HFF-Myc (cell line): ENCODE measurements at regions not wholly inside any gene's neighbourhood (a gene's known extent, or its start where the extent isn't known, plus 50 kb on each side); places are given as distances from the start of the nearest gene placed in this dataset.

Source experiments
- DNase-seq: peaks from one replicate; pipeline ENCODE4 v3.0.0-alpha.2; 2011; ENCODE audit warnings: low read depth; ENCODE audit errors: extremely low read depth
- H3K4me3 ChIP-seq: replicated peaks from 2 replicates; pipeline ENCODE4 v1.5.1; 2011; ENCODE audit warnings: low read depth, mild to moderate bottlenecking, control low read depth, low read length
- CTCF ChIP-seq: IDR thresholded peaks from 2 replicates; pipeline ENCODE4 v1.5.1; 2012; ENCODE audit warnings: mild to moderate bottlenecking, low read depth, low read length, control low read depth; ENCODE audit errors: missing control alignments

- DNase-seq = no peak
- H3K4me3 ChIP-seq = no peak overlapping the region
- TF ChIP-seq CTCF = no peak
These were observed 702.7 kb downstream of the MED13L start for GRCh38 chr12:115574826-115575225.

GRCh38 chr12:115572440-115572839 lies 705.1 kb downstream of the MED13L start:
- DNase-seq = no peak
- no peak for TF ChIP-seq CTCF
- H3K4me3 ChIP-seq = no peak overlapping the region

- no peak for TF ChIP-seq CTCF
- no peak overlapping the region for H3K4me3 ChIP-seq
- no peak for DNase-seq
These were observed 706.0 kb downstream of the MED13L start for GRCh38 chr12:115571446-115571845.

GRCh38 chr12:115571027-115571426 lies 706.5 kb downstream of the MED13L start:
- DNase-seq = no peak
- no peak for TF ChIP-seq CTCF
- H3K4me3 ChIP-seq = no peak overlapping the region

GRCh38 chr12:115570069-115570777 lies 707.3 kb downstream of the MED13L start:
- H3K4me3 ChIP-seq = no peak overlapping the region
- no peak for TF ChIP-seq CTCF
- DNase-seq = no peak

GRCh38 chr12:115569345-115570068 lies 708.0 kb downstream of the MED13L start:
- DNase-seq = no peak
- no peak overlapping the region for H3K4me3 ChIP-seq
- no peak for TF ChIP-seq CTCF
